SK-N-SH treated with all-trans-retinoic acid at 6 μM for 48 hours (cell line): ENCODE measurements at regions not wholly inside any gene's neighbourhood (a gene's known extent, or its start where the extent isn't known, plus 50 kb on each side); places are given as distances from the start of the nearest gene placed in this dataset.

Experiments
- ATAC-seq: fragments of 200-7000 bp; cut with Tn5 transposase; 3 replicates; pipeline ENCODE4 v1.9.1; 2020; ENCODE audit warnings: mild to moderate bottlenecking, moderate library complexity
- ARNTL ChIP-seq: fragments of 450-650 bp; formaldehyde crosslinking; IDR thresholded peaks from 2 replicates; pipeline ENCODE4 v1.5.0; 2020; ENCODE audit warnings: low read depth, mild to moderate bottlenecking, moderate library complexity, borderline replicate concordance
- BACH2 ChIP-seq: fragments of 250-450 bp; sonication (Bioruptor Pico); IDR thresholded peaks from 2 replicates; pipeline ENCODE4 v1.9.0; 2021; ENCODE audit warnings: mild to moderate bottlenecking, borderline replicate concordance
- CSDC2 ChIP-seq: fragments of 250-450 bp; sonication (Bioruptor Pico); IDR thresholded peaks from 2 replicates; pipeline ENCODE4 v1.5.0; 2020; ENCODE audit warnings: mild to moderate bottlenecking, moderate library complexity
- CSRNP3 ChIP-seq: fragments of 250-450 bp; sonication (Bioruptor Pico); IDR thresholded peaks from 2 replicates; pipeline ENCODE4 v1.5.1; 2021; ENCODE audit warnings: mild to moderate bottlenecking, moderate library complexity
- ESRRG ChIP-seq: fragments of 250-450 bp; sonication (Bioruptor Pico); IDR thresholded peaks from 2 replicates; pipeline ENCODE4 v1.6.1; 2021; ENCODE audit warnings: mild to moderate bottlenecking
- GLIS3 ChIP-seq: fragments of 250-450 bp; sonication (Bioruptor Pico); IDR thresholded peaks from 2 replicates; pipeline ENCODE4 v1.5.0; 2020; ENCODE audit warnings: mild to moderate bottlenecking, moderate library complexity
- OSR1 ChIP-seq: fragments of 250-450 bp; sonication (Bioruptor Pico); IDR thresholded peaks from 2 replicates; pipeline ENCODE4 v1.8.0; 2022; ENCODE audit warnings: moderate library complexity, mild to moderate bottlenecking, inconsistent platforms
- RARB ChIP-seq: fragments of 250-450 bp; sonication (Bioruptor Pico); IDR thresholded peaks from 2 replicates; pipeline ENCODE4 v1.8.0; 2021; ENCODE audit warnings: mild to moderate bottlenecking, moderate library complexity
- SNAI2 ChIP-seq: fragments of 250-450 bp; sonication (Bioruptor Pico); IDR thresholded peaks from 2 replicates; pipeline ENCODE4 v1.5.0; 2020; ENCODE audit warnings: mild to moderate bottlenecking, moderate library complexity
- TOX ChIP-seq: fragments of 250-450 bp; sonication (Bioruptor Pico); IDR thresholded peaks from 2 replicates; pipeline ENCODE4 v1.8.0; 2021; ENCODE audit warnings: mild to moderate bottlenecking, moderate library complexity, borderline replicate concordance
- ZC3H10 ChIP-seq: fragments of 250-450 bp; sonication (Bioruptor Pico); IDR thresholded peaks from 2 replicates; pipeline ENCODE4 v1.5.1; 2021; ENCODE audit warnings: mild to moderate bottlenecking, moderate library complexity
- ZFP3 ChIP-seq: fragments of 250-450 bp; sonication (Bioruptor Pico); IDR thresholded peaks from 2 replicates; pipeline ENCODE4 v1.5.0; 2020; ENCODE audit warnings: mild to moderate bottlenecking, moderate library complexity
- ZFP30 ChIP-seq: fragments of 450-650 bp; formaldehyde crosslinking; IDR thresholded peaks from 2 replicates; pipeline ENCODE4 v1.5.0; 2022; ENCODE audit warnings: mild to moderate bottlenecking, moderate library complexity
- ZNF565 ChIP-seq: fragments of 450-650 bp; formaldehyde crosslinking; conservative IDR thresholded peaks from 2 replicates; pipeline ENCODE4 v1.5.0; 2020; ENCODE audit warnings: low read depth, mild to moderate bottlenecking, moderate library complexity
- ZNF70 ChIP-seq: fragments of 450-650 bp; formaldehyde crosslinking; IDR thresholded peaks from 2 replicates; pipeline ENCODE4 v1.5.0; 2020; ENCODE audit warnings: mild to moderate bottlenecking, moderate library complexity
- ZNF8 ChIP-seq: fragments of 450-650 bp; formaldehyde crosslinking; IDR thresholded peaks from 2 replicates; pipeline ENCODE4 v1.5.0; 2020; ENCODE audit warnings: mild to moderate bottlenecking, moderate library complexity
- TF ChIP-seq, protein P1 (sequence below): fragments of 250-450 bp; sonication (Bioruptor Pico); IDR thresholded peaks from 2 replicates; pipeline ENCODE4 v1.5.1; 2020; ENCODE audit warnings: low read depth, mild to moderate bottlenecking, moderate library complexity
- TF ChIP-seq, protein P2 (sequence below): fragments of 250-450 bp; sonication (Bioruptor Pico); IDR thresholded peaks from 2 replicates; pipeline ENCODE4 v1.5.0; 2020; ENCODE audit warnings: mild to moderate bottlenecking, moderate library complexity
- TF ChIP-seq, protein P3 (sequence below): fragments of 250-450 bp; sonication (Bioruptor Pico); IDR thresholded peaks from 2 replicates; pipeline ENCODE4 v1.8.0; 2020; ENCODE audit warnings: mild to moderate bottlenecking, moderate library complexity, borderline replicate concordance
- TF ChIP-seq, protein P4 (sequence below): fragments of 250-450 bp; sonication (Bioruptor Pico); IDR thresholded peaks from 2 replicates; pipeline ENCODE4 v1.8.0; 2021; ENCODE audit warnings: low read depth, mild to moderate bottlenecking, moderate library complexity, borderline replicate concordance

DNA sequence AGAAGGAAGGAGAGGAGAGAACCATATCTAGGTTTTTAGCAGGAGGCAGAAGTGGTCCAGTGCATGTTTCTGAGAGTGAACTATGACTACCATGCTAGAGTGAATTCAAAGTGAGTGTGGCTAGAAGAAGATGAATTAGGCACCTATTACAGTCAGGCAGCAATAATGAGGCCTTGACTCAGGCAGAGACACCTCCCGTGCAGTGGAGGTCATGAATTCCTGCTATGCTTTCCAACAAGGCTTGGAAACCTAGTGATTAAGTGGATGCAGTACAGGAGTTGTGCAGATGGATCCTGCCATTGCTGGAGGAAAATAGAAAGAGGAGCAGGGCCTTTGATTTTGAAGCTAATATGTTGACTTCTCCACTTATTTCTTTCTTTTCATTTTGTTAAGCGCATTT, 581.5 kb downstream of the RWDD3 start:
- no peak for ATAC-seq

DNA sequence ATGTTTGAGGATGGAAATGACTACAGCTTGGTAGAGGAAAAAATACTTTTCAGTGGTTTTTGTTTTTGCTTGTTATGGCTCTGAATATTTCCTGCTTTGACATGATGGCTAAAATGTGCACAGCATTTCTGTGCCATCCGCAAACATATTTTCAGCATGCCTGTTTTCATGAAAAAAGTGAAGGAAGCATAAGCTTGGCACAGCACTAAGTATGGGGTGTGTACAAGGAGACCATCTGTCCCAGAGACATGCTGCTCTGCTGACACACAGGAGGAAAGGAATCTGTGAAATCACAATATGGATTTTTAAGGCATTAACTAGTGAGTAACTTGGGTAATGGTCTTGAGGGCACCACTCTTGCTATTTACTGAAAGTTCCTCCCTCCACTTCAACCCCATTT, 595.5 kb downstream of the RWDD3 start:
- TF ChIP-seq, protein P1, sequence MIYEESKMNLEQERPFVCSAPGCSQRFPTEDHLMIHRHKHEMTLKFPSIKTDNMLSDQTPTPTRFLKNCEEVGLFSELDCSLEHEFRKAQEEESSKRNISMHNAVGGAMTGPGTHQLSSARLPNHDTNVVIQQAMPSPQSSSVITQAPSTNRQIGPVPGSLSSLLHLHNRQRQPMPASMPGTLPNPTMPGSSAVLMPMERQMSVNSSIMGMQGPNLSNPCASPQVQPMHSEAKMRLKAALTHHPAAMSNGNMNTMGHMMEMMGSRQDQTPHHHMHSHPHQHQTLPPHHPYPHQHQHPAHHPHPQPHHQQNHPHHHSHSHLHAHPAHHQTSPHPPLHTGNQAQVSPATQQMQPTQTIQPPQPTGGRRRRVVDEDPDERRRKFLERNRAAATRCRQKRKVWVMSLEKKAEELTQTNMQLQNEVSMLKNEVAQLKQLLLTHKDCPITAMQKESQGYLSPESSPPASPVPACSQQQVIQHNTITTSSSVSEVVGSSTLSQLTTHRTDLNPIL: no peak
- TF ChIP-seq, protein P2, sequence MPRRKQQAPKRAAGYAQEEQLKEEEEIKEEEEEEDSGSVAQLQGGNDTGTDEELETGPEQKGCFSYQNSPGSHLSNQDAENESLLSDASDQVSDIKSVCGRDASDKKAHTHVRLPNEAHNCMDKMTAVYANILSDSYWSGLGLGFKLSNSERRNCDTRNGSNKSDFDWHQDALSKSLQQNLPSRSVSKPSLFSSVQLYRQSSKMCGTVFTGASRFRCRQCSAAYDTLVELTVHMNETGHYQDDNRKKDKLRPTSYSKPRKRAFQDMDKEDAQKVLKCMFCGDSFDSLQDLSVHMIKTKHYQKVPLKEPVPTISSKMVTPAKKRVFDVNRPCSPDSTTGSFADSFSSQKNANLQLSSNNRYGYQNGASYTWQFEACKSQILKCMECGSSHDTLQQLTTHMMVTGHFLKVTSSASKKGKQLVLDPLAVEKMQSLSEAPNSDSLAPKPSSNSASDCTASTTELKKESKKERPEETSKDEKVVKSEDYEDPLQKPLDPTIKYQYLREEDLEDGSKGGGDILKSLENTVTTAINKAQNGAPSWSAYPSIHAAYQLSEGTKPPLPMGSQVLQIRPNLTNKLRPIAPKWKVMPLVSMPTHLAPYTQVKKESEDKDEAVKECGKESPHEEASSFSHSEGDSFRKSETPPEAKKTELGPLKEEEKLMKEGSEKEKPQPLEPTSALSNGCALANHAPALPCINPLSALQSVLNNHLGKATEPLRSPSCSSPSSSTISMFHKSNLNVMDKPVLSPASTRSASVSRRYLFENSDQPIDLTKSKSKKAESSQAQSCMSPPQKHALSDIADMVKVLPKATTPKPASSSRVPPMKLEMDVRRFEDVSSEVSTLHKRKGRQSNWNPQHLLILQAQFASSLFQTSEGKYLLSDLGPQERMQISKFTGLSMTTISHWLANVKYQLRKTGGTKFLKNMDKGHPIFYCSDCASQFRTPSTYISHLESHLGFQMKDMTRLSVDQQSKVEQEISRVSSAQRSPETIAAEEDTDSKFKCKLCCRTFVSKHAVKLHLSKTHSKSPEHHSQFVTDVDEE (CRISPR knock-in tag): no peak
- TF ChIP-seq ZFP30: no peak
- ATAC-seq: no peak

More for the DNA sequence above, 581.5 kb downstream of the RWDD3 start:
- TF ChIP-seq ZNF8 (CRISPR knock-in tag): no peak
- no peak for TF ChIP-seq ZNF565 (CRISPR knock-in tag)
- TF ChIP-seq CSDC2 (CRISPR knock-in tag): no peak
- TF ChIP-seq ZC3H10 (CRISPR knock-in tag): no peak
- TF ChIP-seq RARB (CRISPR knock-in tag): no peak
- TF ChIP-seq ESRRG (CRISPR knock-in tag): no peak
- TF ChIP-seq CSRNP3: no peak
- no peak for TF ChIP-seq SNAI2
- TF ChIP-seq, protein P3, sequence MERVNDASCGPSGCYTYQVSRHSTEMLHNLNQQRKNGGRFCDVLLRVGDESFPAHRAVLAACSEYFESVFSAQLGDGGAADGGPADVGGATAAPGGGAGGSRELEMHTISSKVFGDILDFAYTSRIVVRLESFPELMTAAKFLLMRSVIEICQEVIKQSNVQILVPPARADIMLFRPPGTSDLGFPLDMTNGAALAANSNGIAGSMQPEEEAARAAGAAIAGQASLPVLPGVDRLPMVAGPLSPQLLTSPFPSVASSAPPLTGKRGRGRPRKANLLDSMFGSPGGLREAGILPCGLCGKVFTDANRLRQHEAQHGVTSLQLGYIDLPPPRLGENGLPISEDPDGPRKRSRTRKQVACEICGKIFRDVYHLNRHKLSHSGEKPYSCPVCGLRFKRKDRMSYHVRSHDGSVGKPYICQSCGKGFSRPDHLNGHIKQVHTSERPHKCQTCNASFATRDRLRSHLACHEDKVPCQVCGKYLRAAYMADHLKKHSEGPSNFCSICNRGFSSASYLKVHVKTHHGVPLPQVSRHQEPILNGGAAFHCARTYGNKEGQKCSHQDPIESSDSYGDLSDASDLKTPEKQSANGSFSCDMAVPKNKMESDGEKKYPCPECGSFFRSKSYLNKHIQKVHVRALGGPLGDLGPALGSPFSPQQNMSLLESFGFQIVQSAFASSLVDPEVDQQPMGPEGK (CRISPR knock-in tag): no peak
- TF ChIP-seq TOX (CRISPR knock-in tag): no peak
- TF ChIP-seq, protein P1: no peak
- TF ChIP-seq OSR1 (CRISPR knock-in tag): no peak
- TF ChIP-seq ZFP30: no peak
- no peak for TF ChIP-seq GLIS3 (CRISPR knock-in tag)
- TF ChIP-seq, protein P4, sequence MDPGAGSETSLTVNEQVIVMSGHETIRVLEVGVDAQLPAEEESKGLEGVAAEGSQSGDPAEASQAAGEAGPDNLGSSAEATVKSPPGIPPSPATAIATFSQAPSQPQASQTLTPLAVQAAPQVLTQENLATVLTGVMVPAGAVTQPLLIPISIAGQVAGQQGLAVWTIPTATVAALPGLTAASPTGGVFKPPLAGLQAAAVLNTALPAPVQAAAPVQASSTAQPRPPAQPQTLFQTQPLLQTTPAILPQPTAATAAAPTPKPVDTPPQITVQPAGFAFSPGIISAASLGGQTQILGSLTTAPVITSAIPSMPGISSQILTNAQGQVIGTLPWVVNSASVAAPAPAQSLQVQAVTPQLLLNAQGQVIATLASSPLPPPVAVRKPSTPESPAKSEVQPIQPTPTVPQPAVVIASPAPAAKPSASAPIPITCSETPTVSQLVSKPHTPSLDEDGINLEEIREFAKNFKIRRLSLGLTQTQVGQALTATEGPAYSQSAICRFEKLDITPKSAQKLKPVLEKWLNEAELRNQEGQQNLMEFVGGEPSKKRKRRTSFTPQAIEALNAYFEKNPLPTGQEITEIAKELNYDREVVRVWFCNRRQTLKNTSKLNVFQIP: no peak

- TF ChIP-seq CSDC2 (CRISPR knock-in tag) (no peak), ARNTL (CRISPR knock-in tag) (no peak), ZNF70 (no peak), RARB (CRISPR knock-in tag) (no peak), ZFP3 (no peak), CSRNP3 (no peak), GLIS3 (CRISPR knock-in tag) (no peak), SNAI2 (no peak), BACH2 (no peak), ZNF8 (CRISPR knock-in tag) (no peak), OSR1 (CRISPR knock-in tag) (no peak), TOX (CRISPR knock-in tag) (no peak)
- TF ChIP-seq, protein P4: no peak
- TF ChIP-seq, protein P2 (CRISPR knock-in tag): no peak
- ATAC-seq: no peak
Observed at GRCh38 chr1:95832370-95832769, 598.4 kb downstream of the RWDD3 start.
